GM12892 (cell line): ENCODE measurements at regions not wholly inside any gene's neighbourhood (a gene's known extent, or its start where the extent isn't known, plus 50 kb on each side); places are given as distances from the start of the nearest gene placed in this dataset.

Experiments
- POLR2A ChIP-seq: IDR thresholded peaks from 2 replicates; pipeline ENCODE4 v1.6.1; 2011; ENCODE audit warnings: low read depth, low read length, control low read depth
- TAF1 ChIP-seq: IDR thresholded peaks from 2 replicates; pipeline ENCODE4 v1.6.1; 2011; ENCODE audit warnings: low read depth, mild to moderate bottlenecking, control low read depth, low read length, borderline replicate concordance

DNA sequence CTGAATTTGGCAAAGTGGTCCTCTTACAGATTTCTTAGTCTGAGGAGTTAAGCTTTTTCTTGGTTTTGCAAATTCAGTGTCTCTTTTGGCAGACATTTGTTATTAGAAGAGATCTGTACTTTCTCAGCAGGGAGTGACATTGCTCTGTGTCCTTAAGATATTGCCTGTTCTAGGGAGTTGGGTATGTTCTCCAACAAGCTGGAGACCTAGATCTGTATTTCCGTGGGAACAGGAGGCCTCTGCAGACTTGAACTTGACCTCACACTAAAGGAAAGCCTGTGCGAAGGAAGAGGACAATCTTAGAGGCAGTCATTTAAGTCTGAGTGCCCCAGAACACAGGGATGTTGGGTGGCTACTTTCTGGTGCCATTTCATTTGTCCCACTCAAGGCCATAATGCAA lies 107.0 kb upstream of the ATP8B1 start:
- TF ChIP-seq TAF1 (no peak), POLR2A (no peak)
